Fibroblast of upper back skin (primary cell): ENCODE measurements at regions not wholly inside any gene's neighbourhood (a gene's known extent, or its start where the extent isn't known, plus 50 kb on each side); places are given as distances from the start of the nearest gene placed in this dataset.
A peak's percentile ranks its signal among the peaks of the same experiment; 100 is the strongest.

Source experiments
- DNase-seq: peaks from one replicate; pipeline ENCODE4 v3.0.0-alpha.2; 2013

DNA sequence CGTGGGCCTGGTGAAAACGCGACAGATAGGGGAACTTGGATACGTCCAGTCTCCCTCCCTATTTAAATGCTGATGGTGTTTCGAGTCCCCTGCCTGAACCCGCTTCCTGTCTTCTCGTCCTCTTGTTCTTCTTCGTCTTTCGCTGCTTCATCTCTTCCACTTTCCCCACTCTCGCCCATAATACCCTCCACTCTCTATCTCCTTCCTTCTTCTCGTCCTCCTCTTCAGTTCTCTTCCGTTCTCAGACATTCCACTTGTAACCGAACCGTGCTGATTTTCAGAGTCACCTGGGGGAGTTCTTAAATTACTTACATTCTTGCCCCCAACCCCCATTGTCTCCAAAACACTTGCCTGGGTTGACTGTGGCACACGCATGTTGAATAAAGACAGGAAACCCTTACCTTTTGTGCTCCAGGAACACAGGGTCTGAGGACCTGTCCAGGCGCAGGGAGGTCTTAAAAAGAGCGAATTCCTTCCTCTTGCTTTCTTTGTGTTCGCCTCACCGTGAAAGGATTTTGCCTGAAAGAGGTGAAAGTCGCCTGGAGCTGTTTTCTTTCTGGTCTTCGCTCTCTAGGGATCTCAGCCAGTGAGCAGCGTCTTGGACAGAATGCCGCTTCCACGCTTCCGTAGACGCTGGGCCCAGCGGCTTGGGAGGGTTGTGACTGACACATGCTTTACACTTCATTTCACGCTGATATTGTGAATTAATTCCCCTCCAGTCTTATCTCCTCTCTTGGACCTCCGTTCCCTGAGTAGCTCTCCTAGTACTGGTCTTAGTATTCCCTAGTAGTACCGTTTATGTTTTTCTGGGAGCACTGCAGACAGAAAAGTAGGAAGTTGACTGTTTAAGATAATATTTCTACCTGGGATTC, 184.0 kb downstream of the GPX5 start:
- no peak for DNase-seq

DNA sequence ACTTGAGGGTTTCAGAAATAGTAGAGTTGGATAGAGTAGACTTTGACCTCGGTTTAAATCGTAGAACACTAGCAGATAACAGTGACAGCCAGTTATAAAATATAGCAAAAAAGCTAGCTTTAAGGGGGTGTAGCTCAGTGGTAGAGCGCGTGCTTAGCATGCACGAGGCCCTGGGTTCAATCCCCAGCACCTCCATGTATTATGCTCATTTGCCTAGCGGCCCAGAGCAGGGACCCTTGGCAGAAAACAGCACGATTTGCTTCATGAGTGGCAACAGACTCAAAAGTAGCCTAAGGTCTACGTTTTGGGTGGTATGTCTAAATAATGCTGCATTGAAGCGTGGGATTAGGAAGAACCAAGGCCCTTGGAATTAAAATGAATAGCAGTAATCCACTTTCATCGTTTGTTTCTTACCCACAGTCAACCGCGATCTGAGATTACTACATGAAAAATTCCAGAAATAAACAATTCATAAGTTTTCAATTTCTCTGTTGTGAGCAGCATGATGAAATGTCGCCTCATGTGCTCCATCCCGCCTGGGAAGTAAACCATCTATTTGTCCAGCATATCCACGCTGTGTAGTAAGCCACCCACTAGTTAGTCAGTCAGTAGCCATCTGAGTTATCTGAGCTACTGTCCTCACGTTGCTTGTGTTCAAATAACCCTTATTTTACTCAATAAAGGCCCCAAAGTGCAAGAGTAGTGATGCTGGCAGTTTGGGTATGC, 184.9 kb downstream of the GPX5 start:
- peak; percentile 66 for DNase-seq

DNA sequence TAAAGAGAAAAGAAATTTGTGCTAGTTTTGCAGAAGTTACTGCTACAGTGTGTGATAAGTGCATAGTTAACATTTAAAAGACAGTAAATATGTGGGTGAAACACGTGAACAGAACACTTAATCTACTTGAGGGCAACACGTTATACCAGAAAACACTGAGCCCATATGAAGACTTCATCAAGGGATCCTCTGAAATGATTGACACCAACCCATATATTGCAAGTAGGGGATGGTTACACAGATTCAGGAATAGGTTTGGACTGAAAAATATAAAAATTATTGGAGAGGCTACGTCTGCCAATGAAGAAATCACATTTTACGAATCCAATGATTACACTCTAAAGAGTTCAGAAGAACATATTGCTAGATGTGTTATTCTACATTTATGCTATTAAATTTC, 185.6 kb downstream of the GPX5 start:
- DNase-seq: no peak

DNA sequence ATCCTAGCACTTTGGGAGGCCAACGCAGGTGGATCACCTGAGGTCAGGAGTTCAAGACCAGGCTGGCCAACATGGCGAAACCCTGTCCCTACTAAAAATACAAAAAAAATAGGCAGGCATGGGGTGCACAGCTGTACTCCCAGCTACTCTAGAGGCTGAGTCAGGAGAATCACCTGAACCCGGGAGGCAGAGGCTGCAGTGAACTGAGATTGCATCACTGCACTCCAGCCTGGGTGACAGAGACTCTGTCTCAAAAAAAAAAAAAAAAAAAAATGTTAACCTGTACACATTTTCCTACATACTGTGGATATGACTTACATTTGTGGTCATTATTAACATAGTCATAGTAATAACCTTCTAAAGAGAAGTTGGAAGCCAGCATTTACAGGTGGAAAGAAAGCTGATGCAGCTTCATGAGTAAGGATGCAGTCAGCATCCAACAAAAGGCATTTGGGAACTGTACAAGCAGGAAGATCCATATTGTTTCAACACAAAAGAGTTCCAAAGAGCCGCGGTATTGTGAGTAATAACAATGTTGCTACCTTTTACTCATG, 186.2 kb downstream of the GPX5 start:
- no peak for DNase-seq

DNA sequence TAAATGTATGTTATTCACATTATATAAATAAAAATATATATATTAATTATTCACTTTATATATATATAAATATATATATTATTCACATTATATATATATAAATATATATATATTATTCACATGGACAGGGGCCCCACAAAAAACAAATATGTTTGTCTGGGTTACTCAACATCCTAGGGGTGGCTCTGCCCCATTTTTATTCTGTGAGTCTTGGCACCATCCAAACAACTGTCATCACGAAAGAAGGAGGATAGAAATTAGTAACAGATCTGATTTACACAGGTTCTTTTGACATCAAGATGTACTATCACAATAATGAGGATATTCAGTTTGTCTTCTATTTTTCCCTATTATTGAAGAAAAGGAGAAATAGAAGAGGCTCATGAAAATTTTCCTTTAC, 187.3 kb downstream of the GPX5 start:
- no peak for DNase-seq

DNA sequence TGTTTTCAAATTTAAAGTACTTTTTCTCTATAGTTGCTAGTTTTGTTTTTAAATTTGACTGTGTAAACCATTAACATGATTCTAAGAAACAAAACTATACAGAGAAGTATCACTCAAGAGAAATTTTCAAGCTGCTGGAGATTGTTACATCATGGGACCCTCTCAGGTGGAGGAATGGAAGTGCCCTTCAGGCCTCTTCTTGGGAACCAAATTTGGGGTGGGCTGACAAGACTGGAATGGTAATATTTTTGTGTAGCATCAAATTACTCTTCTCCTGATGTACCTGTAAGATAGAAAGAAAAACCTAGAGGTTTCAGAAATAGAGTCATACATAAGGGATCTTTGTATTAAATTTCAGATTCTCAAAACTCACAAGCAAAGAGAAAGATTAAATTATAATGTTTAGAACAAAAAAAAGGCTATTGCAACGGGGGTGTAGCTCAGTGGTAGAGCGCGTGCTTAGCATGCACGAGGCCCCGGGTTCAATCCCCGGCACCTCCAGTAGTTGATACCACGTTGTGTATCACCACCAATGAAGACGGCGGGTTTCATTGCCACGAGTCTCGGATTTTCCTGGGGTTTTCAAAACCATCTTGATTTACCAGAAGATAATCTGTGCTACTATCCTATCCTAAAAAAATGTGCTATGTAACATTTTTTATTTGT, 193.7 kb downstream of the GPX5 start:
- no peak for DNase-seq

DNA sequence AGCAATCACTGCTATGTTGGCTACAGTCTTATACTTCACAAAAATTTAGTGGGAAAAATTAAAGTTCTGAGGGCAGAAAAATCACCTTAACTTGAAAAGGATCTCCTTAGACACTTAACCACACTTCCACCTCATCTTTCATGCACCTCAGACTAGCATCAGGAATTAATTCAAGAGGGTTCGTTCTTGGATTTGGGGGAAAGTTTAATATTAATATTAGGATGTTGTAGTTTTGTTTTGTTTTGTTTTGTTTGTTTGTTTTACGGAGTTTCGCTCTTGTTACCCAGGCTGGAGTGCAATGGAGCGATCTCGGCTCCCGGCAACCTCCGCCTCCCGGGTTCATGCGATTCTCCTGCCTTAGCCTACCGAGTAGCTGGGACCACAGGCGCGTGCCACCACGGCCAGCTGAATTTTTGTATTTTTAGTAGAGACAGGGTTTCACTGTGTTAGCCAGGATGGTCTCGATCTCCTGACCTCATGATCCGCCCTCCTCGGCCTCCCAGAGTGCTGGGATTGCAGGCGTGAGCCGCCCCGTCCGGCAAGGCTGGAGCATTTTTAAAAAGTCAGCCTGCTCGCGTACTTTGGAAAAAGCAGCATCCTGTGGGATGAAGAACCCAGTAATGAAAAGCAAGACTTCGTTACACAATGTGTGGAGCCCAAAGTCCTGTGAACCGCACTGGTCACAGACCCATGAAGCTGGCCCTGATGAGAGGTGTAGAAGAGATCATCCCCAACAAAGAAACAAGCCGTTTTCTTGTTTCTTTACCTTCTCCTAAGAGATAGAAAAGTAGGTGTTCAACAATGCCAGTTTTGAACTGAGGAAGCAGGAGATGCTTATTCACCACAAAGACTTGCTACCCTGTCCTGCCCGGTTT, 194.9 kb downstream of the GPX5 start:
- no peak for DNase-seq

DNA sequence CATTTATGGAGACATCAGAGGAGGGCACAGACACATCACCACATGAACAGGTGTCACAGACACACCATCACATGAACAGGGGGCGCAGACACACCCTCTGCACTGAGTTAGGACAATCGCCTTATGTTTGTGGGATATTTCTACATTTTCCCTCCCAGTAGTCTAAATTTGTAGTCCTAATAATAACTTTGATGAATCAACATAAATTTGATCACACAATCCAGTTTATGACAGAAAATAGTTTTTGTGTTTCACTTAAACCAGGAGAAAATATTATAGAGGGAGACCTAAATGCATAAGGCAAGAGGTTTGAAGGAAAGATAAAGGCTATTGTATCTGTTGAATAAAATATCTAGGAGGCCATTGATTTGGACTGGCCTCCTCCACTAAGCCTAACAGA, 195.7 kb downstream of the GPX5 start:
- no peak for DNase-seq

DNA sequence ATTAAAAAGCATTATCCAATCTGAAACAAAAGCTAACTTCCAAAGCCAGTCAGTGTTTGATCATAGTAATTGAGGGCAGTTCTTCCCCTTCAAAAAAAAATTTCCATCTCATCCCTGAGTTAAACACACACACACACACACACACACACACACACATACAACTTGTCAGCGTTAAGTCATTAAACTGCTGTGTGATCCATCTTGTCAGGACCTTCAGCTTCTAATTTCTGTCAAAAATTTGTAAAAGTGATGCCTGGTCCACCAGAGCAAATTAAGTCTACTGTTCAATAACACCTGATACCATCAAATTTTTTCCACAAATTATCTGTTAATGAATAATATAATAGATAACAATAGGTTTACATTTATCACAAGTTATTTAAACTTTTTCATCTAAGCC, 198.7 kb downstream of the GPX5 start:
- DNase-seq: no peak

DNA sequence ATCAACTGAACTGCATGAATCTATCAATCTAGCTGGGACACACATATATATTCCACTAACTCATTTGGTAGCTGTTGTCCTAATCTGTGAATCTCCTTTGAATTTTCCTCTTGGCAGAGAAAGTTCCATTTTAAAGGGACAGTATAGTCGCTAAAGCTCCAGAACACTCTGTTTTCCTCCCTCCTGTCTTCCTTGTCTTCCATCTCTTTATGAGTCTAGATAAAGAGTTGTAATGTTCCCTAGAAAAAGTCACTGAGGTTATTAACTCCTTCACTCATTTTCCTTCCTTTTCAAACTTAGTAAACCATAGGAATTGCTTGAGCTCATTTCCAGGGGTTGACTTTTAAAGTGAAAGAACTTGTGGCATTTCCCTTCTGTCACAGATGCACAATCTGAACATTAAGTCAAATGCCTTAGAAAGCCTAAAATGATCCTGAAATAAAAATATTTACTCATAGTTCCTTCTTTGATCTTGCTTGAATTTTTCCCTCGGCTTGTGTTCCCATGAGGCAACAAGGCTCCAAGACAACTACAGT, 198.4 kb downstream of the TRIM27 start:
- no peak for DNase-seq

DNA sequence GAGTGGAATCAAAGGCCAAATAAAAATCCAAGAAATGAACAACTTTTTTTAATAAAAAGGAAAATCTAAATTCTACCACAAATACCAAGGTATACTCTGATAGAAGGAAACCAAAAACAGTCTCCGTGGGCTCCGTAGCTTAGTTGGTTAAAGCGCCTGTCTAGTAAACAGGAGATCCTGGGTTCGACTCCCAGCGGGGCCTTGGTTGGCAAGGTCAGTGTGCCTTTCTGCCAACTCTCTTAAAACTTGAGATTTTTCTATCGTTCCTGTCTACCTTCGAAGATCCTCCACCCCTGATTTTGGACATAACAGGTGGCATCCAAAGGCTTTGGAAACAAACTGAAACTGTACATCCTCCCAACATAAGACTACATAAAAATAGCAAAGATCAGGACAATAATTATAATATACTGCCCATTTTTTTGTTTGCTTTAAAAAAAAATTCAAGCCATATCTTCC, 197.9 kb downstream of the TRIM27 start:
- no peak for DNase-seq

DNA sequence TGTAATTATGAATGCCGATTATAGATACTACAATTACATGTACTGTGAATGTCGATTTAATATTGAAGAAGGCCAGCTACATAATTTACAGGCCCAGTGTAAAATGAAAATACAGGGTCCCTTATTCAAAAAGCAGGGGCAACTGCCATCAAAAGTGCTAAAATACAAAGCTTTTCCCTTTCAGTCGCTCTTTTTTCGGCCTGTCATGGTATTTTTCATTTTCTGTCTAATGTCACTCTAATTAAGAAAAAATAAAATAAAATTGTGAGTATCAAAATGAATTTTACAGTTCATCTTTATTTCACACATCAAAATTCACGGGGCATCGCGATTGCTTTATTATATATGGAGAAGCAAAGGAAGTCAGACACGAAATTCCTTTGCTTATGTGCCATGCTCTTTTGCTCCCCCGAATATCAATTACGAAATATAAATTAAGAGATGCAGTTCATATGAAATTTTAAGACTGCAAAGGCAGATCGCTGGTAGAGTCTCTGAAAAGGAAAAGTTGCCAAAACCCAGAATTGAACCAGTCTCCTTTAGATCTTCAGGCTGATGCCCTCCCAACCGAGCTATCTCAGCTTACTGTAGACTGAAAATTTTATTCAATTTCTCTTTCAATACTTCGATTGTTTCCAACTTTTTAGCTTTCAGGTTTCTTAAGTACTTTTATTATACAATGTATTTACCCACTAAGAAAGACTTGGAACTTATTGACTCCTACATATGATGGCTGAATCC, 197.0 kb downstream of the TRIM27 start:
- no peak for DNase-seq

DNA sequence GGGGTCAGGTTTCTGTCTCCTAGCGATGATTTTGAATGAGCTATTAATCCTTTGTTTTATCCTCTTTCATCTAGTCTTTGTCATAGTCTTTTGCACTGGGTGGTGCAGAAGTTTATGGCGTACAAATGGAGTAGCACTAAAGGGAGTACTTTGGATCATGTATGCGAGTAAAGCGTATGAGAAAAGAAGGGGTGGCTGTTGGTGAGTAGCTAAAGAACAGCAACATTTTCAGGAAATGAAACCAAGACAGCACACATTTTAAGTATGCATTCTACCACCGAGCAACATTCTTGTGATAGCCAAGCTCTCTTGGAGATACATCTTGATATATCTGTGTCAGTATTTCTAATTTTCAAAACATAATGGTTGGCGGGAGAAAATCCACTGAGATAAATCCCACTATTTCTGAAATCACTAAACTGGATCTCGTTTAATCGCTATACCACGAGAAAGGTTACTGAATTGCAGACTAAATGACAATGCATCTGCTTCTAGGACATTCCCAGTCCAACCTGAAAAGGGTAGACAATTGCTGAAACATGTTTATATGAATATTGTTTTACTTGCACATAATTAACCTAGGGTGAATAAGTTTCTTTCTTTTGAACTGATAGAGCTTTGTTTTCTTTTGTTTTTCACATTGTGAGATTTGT, 196.1 kb downstream of the TRIM27 start:
- no peak for DNase-seq

DNA sequence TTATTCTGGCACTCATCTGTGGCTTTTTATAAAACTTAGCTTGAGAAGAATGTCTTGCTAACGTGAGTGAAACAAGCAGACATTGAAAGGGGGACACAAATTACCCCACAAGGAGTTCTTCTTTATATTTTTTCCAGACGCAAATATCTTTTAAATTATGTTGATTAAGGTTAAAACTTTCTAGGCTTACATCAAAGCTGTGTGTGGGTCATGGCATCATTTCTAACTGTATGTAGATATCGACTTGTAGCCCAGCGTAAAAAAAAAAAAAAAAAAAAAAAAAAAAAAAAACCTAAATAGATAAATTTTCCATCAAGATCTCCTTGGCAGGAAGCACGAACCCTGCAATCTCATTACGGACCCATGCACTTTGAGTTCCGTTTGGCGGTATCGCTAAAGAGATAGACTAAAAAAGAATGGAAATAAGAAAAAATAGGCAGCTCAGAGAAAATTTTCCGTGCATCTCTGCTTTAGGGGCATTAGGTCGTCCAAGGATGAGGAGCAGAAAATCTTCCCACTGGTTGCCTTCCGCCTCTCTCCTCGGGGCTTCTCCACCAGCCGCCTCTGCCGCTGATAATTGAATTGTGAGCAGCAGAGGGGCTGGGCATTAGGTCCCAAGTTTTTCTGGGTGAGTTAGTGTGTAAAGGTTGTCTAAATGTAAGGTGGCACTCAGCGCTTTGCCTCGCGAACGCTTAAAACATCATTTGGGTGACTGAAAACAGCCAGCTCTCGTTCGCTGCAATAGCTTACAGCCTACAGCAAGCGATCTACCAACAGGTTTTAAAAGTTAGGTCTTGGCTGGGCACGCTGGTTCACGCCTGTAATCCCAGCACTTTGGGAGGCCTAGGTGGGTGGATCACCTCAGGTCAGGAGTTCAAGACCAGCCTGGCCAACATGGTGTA, 194.0 kb downstream of the TRIM27 start:
- no peak for DNase-seq

DNA sequence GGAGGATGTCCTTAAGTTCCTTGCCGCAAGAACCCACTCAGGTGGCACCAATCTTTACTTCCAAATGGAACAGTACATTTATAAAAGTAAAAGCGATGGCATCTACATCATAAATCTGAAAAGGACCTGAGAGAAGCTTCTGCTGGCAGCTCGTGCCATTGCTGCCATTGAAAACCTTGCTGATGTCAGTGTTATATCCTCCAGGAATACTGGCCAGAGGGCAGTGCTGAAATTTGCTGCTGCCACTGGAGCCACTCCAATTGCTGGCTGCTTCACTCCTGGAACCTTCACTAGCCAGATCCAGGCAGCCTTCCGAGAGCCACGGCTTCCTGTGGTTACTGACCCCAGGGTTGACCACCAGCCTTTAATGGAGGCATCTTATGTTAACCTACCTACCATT, 191.7 kb downstream of the TRIM27 start:
- DNase-seq: no peak

DNA sequence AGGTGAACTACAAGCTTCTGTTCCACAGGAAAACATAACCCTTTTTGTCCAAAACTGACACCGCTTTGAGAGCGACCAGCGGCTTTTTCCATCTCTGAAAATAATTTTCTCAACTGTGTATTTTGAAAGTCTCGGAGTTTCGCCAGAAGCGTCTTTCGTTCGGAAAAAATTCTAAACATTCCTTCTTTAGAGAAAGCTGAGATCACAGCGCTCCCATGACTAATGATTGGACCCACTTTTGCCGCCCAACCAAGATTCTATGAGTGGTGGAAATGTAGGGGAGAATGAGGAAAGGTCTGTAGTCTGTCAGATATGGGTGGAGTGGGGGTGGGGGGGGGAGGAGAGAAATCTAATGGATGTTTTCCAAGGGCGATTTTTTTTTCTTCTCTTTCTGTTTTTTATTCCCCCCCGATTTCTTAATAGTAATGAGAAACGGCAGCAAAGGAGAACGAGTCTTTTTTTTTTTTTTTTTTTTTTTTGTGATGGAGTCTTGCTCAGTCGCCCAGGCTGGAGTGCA, 189.3 kb downstream of the TRIM27 start:
- DNase-seq: no peak

DNA sequence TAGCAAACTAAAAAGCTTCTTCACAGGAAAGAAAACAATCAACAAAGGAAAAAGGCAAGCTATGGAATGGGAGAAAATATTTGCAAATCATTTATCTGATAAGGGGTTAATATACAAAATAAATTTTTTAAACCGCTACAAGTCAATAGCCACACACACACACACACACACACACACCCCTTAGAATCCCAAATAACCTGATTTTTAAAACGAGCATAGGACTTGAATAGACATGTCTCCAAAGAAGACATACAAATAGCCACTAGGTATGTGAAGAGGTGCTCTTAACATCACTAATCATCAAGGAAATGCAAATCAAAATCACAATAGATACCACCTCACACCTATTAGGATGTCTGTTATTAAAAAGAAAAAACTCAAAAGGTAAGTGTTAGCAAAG, 187.7 kb downstream of the TRIM27 start:
- no peak for DNase-seq

DNA sequence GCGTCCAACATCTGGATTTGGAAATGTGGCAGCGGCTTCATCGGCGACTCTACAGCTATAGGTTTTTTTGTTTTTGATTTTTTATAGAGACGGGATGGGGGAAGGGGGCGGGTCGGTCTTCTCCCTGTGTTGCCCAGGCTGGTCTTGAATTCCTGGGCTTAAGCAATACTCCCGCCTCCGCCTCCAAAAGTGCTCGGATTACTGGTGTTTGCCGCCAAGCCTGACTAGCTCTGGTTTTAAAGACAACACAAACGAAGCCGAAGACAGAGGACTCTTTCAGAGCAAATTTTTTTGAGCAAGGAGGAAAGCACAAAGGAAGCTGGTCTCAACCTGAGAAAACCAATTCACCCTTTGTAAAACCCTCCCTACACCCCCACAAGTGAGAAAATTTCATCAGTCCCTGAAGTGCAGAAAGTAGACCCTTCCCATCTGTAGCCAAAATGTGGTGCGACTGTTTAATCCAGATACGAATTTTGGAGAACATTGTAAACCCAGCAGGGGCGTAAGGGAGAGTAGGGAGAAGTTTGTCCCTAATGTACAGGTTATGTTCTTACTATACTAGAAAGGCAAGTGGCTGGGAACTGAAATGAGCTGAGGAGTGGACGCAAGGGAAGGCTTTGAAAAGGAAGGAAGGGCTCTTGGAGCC, 185.9 kb downstream of the TRIM27 start:
- no peak for DNase-seq

DNA sequence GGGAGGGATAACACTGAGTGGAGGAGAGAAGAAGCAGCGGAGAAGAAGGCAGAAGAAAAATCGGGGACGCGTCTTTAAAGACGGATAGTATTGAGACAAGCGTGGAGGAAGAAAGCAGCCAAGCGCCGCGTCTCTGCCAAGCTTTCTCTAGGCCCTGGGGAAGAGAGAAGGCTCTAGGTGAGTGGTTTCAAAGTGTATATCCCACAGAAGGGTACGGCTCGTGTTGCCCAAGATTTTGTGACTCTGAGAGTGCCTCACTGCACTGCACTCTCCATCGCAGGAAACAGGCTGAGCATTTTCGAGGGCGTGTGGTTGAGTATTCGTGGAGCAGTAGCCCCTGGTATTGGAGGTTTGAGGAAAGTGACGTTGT, 185.4 kb downstream of the TRIM27 start:
- DNase-seq: no peak
